HEK293 (cell line): ENCODE measurements at regions not wholly inside any gene's neighbourhood (a gene's known extent, or its start where the extent isn't known, plus 50 kb on each side); places are given as distances from the start of the nearest gene placed in this dataset.

ENCODE experiments used
- CTCF ChIA-PET: fragments of 350-600 bp; formaldehyde crosslinking; extraction: SDS; loops from one replicate; lab custom pipeline; 2021; ENCODE audit warnings: antibody characterized with exemption; lab: Yijun Ruan, JAX
- POLR2A ChIA-PET: fragments of 300-600 bp; formaldehyde crosslinking; extraction: SDS; loops from one replicate; lab custom pipeline; 2020; ENCODE audit warnings: antibody characterized with exemption, inconsistent platforms; lab: Yijun Ruan, JAX
- H3K27ac ChIP-seq: fragments of 200-500 bp; sonication (Bioruptor generic); 2 replicates; pipeline ENCODE4 v1.5.1; 2014; ENCODE audit warnings: low read depth, low read length, control low read depth, inconsistent platforms; ENCODE audit errors: extremely low read depth
- H3K36me3 ChIP-seq, 2 experiments: fragments of 200-500 bp in 1 of 2; sonication (Bioruptor generic) in 1 of 2; 1 replicate in 1 of 2; 2 replicates in 1 of 2; pipeline ENCODE4 v1.5.1; 2014 to 2017; ENCODE audit warnings: inconsistent platforms in 2 of 2, low read length in 2 of 2; ENCODE audit not compliant: control insufficient read depth in 2 of 2, insufficient read depth in 1 of 2
- H3K4me1 ChIP-seq: fragments of 200-500 bp; sonication (Bioruptor generic); 2 replicates; pipeline ENCODE4 v1.5.1; 2014; ENCODE audit warnings: mild to moderate bottlenecking, low read length, inconsistent platforms; ENCODE audit not compliant: control insufficient read depth, insufficient read depth
- H3K4me3 ChIP-seq: 2 replicates; pipeline ENCODE4 v1.5.1; 2011; ENCODE audit warnings: low read depth, mild to moderate bottlenecking, control low read depth, low read length, moderate library complexity
- H3K9me3 ChIP-seq: fragments of 200-500 bp; sonication (Bioruptor generic); 2 replicates; pipeline ENCODE4 v1.5.1; 2014; ENCODE audit warnings: low read depth, low read length, inconsistent platforms; ENCODE audit not compliant: control insufficient read depth, insufficient read depth
- BCL11B ChIP-seq: fragments of 450-650 bp; formaldehyde crosslinking; IDR thresholded peaks from 2 replicates; pipeline ENCODE4 v1.5.1; 2016; ENCODE audit warnings: low read depth, missing biosample characterization, missing genetic modification characterization
- YY2 ChIP-seq: fragments of 450-650 bp; formaldehyde crosslinking; IDR thresholded peaks from 2 replicates; pipeline ENCODE4 v1.5.1; 2016; ENCODE audit warnings: missing biosample characterization, missing genetic modification characterization
- ZBTB48 ChIP-seq: fragments of 450-650 bp; formaldehyde crosslinking; IDR thresholded peaks from 2 replicates; pipeline ENCODE4 v1.5.1; 2016; ENCODE audit warnings: missing biosample characterization, missing genetic modification characterization
- ZBTB8A ChIP-seq: fragments of 450-650 bp; formaldehyde crosslinking; IDR thresholded peaks from 2 replicates; pipeline ENCODE4 v1.5.1; 2016; ENCODE audit warnings: missing biosample characterization, missing genetic modification characterization
- ZNF202 ChIP-seq: fragments of 450-650 bp; formaldehyde crosslinking; IDR thresholded peaks from 2 replicates; pipeline ENCODE4 v1.5.1; 2016; ENCODE audit warnings: missing biosample characterization, missing genetic modification characterization, borderline replicate concordance
- ZNF292 ChIP-seq: fragments of 450-650 bp; formaldehyde crosslinking; IDR thresholded peaks from 2 replicates; pipeline ENCODE4 v1.5.1; 2016; ENCODE audit warnings: low read depth, missing biosample characterization, missing genetic modification characterization, borderline replicate concordance
- ZNF37A ChIP-seq: fragments of 450-650 bp; IDR thresholded peaks from 2 replicates; pipeline ENCODE4 v1.5.1; 2018; ENCODE audit warnings: missing biosample characterization, missing genetic modification characterization
- ZNF423 ChIP-seq: fragments of 450-650 bp; formaldehyde crosslinking; IDR thresholded peaks from 2 replicates; pipeline ENCODE4 v1.5.1; 2016; ENCODE audit warnings: missing biosample characterization, missing genetic modification characterization
- ZNF510 ChIP-seq: fragments of 450-650 bp; formaldehyde crosslinking; IDR thresholded peaks from 2 replicates; pipeline ENCODE4 v1.5.1; 2018; ENCODE audit warnings: mild to moderate bottlenecking, missing genetic modification characterization, missing biosample characterization; ENCODE audit not compliant: insufficient replicate concordance
- ZNF549 ChIP-seq: fragments of 450-650 bp; IDR thresholded peaks from 2 replicates; pipeline ENCODE4 v1.5.1; 2018; ENCODE audit warnings: missing biosample characterization, missing genetic modification characterization, mild to moderate bottlenecking, inconsistent platforms, moderate library complexity
- ZNF621 ChIP-seq: fragments of 450-650 bp; formaldehyde crosslinking; IDR thresholded peaks from 2 replicates; pipeline ENCODE4 v1.5.1; 2017; ENCODE audit warnings: missing biosample characterization, missing genetic modification characterization
- ZNF626 ChIP-seq: fragments of 450-650 bp; sonication (Bioruptor Pico); formaldehyde crosslinking; IDR thresholded peaks from 2 replicates; pipeline ENCODE4 v1.5.1; 2018; ENCODE audit warnings: missing biosample characterization, missing genetic modification characterization, inconsistent platforms
- ZNF704 ChIP-seq: fragments of 450-650 bp; formaldehyde crosslinking; IDR thresholded peaks from 2 replicates; pipeline ENCODE4 v1.5.1; 2016; ENCODE audit warnings: missing biosample characterization, missing genetic modification characterization
- ZNF707 ChIP-seq: fragments of 450-650 bp; formaldehyde crosslinking; IDR thresholded peaks from 2 replicates; pipeline ENCODE4 v1.5.1; 2016; ENCODE audit warnings: missing biosample characterization, missing genetic modification characterization
- ZNF76 ChIP-seq: fragments of 450-650 bp; formaldehyde crosslinking; IDR thresholded peaks from 2 replicates; pipeline ENCODE4; 2016; ENCODE audit warnings: low read depth, missing biosample characterization, missing genetic modification characterization, borderline replicate concordance
- ZNF837 ChIP-seq: fragments of 450-650 bp; formaldehyde crosslinking; IDR thresholded peaks from 2 replicates; pipeline ENCODE4 v1.5.1; 2016; ENCODE audit warnings: missing biosample characterization, missing genetic modification characterization
- TF ChIP-seq, protein P1 (sequence below): fragments of 450-650 bp; IDR thresholded peaks from 2 replicates; pipeline ENCODE4 v1.5.1; 2018; ENCODE audit warnings: missing biosample characterization, mild to moderate bottlenecking, missing genetic modification characterization
- TF ChIP-seq, protein P2 (sequence below): fragments of 450-650 bp; formaldehyde crosslinking; IDR thresholded peaks from 2 replicates; pipeline ENCODE4 v1.5.1; 2017; ENCODE audit warnings: missing biosample characterization, mild to moderate bottlenecking, missing genetic modification characterization, moderate library complexity
- TF ChIP-seq, protein P3 (sequence below): fragments of 450-650 bp; formaldehyde crosslinking; IDR thresholded peaks from 2 replicates; pipeline ENCODE4 v1.5.1; 2017; ENCODE audit warnings: missing biosample characterization, missing genetic modification characterization
- TF ChIP-seq, protein P4 (sequence below): fragments of 450-650 bp; formaldehyde crosslinking; IDR thresholded peaks from 2 replicates; pipeline ENCODE4 v1.5.1; 2016; ENCODE audit warnings: missing biosample characterization, missing genetic modification characterization

DNA sequence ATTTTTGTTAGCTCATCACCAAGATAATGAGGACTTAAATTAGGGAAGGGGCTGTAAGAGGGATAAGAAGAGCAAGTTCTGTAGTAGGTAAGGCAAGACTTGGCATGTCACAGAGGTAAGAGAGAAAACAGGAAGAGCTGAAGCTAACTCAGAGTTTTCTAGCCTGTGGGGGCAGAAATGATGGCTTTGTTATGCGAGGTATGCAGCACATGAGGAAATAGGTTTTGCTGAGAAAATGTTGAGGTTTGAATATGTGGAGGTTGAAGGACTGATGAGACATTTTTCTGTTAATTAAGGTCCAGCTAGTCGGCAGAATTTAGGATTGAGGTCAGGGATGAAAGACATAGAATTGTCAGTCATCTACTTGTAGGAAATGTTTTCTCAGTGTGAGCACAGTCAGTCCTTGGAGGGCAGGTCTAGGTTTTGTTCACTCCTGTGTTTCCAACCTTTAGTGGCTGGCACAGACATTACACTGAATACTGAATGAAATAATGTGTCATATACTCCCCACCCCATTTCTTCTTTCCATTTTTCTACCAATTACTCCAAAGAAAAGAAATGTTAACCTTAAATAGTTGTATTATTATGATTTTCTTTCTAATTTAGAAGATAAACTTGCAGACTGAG is 154.0 kb upstream of the AADAT start:
- Histone ChIP-seq H3K36me3 (no peaks in the 10 kb centered on the region), H3K27ac (no peak overlapping the region)
- TF ChIP-seq ZNF707 (tag by site-specific recombination): no peak
- TF ChIP-seq, protein P1, sequence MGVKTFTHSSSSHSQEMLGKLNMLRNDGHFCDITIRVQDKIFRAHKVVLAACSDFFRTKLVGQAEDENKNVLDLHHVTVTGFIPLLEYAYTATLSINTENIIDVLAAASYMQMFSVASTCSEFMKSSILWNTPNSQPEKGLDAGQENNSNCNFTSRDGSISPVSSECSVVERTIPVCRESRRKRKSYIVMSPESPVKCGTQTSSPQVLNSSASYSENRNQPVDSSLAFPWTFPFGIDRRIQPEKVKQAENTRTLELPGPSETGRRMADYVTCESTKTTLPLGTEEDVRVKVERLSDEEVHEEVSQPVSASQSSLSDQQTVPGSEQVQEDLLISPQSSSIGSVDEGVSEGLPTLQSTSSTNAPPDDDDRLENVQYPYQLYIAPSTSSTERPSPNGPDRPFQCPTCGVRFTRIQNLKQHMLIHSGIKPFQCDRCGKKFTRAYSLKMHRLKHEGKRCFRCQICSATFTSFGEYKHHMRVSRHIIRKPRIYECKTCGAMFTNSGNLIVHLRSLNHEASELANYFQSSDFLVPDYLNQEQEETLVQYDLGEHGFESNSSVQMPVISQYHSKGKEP (tag by site-specific recombination): no peak
- TF ChIP-seq YY2 (tag by site-specific recombination): no peak
- TF ChIP-seq ZNF510 (tag by site-specific recombination): no peak
- no peak for TF ChIP-seq ZNF837 (tag by site-specific recombination)
- TF ChIP-seq ZNF202 (tag by site-specific recombination): no peak
- TF ChIP-seq, protein P2, sequence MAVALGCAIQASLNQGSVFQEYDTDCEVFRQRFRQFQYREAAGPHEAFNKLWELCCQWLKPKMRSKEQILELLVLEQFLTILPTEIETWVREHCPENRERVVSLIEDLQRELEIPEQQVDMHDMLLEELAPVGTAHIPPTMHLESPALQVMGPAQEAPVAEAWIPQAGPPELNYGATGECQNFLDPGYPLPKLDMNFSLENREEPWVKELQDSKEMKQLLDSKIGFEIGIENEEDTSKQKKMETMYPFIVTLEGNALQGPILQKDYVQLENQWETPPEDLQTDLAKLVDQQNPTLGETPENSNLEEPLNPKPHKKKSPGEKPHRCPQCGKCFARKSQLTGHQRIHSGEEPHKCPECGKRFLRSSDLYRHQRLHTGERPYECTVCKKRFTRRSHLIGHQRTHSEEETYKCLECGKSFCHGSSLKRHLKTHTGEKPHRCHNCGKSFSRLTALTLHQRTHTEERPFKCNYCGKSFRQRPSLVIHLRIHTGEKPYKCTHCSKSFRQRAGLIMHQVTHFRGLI: no peak
- TF ChIP-seq ZNF37A (tag by site-specific recombination): no peak
- TF ChIP-seq, protein P3, sequence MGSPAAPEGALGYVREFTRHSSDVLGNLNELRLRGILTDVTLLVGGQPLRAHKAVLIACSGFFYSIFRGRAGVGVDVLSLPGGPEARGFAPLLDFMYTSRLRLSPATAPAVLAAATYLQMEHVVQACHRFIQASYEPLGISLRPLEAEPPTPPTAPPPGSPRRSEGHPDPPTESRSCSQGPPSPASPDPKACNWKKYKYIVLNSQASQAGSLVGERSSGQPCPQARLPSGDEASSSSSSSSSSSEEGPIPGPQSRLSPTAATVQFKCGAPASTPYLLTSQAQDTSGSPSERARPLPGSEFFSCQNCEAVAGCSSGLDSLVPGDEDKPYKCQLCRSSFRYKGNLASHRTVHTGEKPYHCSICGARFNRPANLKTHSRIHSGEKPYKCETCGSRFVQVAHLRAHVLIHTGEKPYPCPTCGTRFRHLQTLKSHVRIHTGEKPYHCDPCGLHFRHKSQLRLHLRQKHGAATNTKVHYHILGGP (tag by site-specific recombination): no peak
- no peak for TF ChIP-seq ZNF626 (tag by site-specific recombination)
- TF ChIP-seq, protein P4, sequence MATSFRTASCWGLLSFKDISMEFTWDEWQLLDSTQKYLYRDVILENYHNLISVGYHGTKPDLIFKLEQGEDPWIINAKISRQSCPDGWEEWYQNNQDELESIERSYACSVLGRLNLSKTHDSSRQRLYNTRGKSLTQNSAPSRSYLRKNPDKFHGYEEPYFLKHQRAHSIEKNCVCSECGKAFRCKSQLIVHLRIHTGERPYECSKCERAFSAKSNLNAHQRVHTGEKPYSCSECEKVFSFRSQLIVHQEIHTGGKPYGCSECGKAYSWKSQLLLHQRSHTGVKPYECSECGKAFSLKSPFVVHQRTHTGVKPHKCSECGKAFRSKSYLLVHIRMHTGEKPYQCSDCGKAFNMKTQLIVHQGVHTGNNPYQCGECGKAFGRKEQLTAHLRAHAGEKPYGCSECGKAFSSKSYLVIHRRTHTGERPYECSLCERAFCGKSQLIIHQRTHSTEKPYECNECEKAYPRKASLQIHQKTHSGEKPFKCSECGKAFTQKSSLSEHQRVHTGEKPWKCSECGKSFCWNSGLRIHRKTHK (tag by site-specific recombination): no peak
- TF ChIP-seq, all 188 proteins: peak for 0
- Histone ChIP-seq H3K9me3 (no peaks in the 10 kb centered on the region), H3K4me3 (no peak overlapping the region), H3K4me1 (no peaks in the 10 kb centered on the region)
- ChIA-PET CTCF (interaction anchor here (0.6 to 4.1 kb wide), 3 partner anchors 9 to 667 kb away, joined by 3 to 22 read pairs (median 3); no protein-coding TSS in a partner anchor), POLR2A (no interaction called here)

DNA sequence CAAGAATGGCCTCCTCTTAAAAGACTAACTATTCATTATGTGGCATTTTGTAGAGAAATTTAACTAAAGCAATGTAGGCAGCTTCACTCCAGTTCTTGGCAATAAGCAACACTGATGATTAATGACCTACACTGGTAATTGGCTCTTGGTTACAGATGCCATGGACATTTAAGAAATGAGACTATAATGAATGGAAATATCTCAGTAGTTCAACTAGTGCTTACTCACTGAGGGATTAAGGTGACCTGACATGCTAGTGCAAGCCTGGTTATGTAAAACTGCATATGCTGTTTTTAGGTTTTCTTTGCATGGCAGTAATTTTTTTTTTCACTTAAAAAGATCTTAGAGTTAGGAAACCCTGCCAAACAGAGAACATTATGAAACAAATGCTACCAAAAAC is 152.7 kb upstream of the AADAT start:
- no peak overlapping the region for H3K4me3 ChIP-seq
- ChIA-PET POLR2A (no interaction called here), CTCF (interaction anchor here (0.6 to 4.1 kb wide), 2 partner anchors 17 to 139 kb away, joined by 3 to 22 read pairs; no protein-coding TSS in a partner anchor)
- H3K36me3 ChIP-seq: no peaks in the 10 kb centered on the region
- H3K4me1 ChIP-seq: no peaks in the 10 kb centered on the region
- no peak overlapping the region for H3K27ac ChIP-seq
- no peaks in the 10 kb centered on the region for H3K9me3 ChIP-seq
- no peak for TF ChIP-seq ZBTB8A (tag by site-specific recombination)
- TF ChIP-seq ZNF549 (tag by site-specific recombination): no peak
- TF ChIP-seq ZNF292 (tag by site-specific recombination): no peak
- no peak for TF ChIP-seq ZNF621

DNA sequence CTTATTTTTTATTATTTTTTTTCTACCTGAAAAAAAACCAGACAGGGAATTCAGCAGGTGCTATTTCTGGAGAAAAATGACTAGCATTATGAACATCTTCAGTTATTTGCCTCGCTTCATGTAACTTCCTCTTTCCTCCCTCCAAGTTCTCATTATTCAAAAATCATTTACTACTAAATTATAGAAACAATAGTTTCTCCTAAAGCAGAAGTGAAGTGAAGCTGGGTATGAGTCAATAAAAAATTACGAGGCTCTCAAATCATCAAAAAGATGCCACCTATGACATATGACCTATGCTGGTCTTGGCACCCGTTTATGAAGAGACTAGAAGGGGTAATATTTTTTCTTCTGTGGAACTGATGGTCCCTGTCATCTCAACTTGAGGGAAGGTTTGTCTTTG is 145.0 kb upstream of the AADAT start:
- TF ChIP-seq BCL11B: no peak
- TF ChIP-seq ZNF76 (tag by site-specific recombination): no peak
- TF ChIP-seq ZBTB48 (tag by site-specific recombination): no peak
- TF ChIP-seq ZNF704: no peak
- no peak for TF ChIP-seq ZNF423 (tag by site-specific recombination)
- TF ChIP-seq, all 188 proteins: peak for 0
- CTCF ChIA-PET: interaction anchor here (1.9 kb wide), 1 partner anchor 25 kb away, joined by 8 read pairs; no protein-coding TSS in a partner anchor

More for the DNA sequence above, 145.0 kb upstream of the AADAT start:
- H3K27ac ChIP-seq: no peak overlapping the region
- no peaks in the 10 kb centered on the region for H3K36me3 ChIP-seq
- no peaks in the 10 kb centered on the region for H3K9me3 ChIP-seq
- H3K4me1 ChIP-seq: no peaks in the 10 kb centered on the region
- POLR2A ChIA-PET: no interaction called here
- no peak overlapping the region for H3K4me3 ChIP-seq
